SK-N-SH (cell line): ENCODE measurements at regions not wholly inside any gene's neighbourhood (a gene's known extent, or its start where the extent isn't known, plus 50 kb on each side); places are given as distances from the start of the nearest gene placed in this dataset.

ENCODE experiments used
- CTCF ChIA-PET: fragments of 300-600, 350-600 bp; formaldehyde crosslinking; extraction: SDS; loops from one replicate; lab custom pipeline; 2021; lab: Yijun Ruan, JAX
- POLR2A ChIA-PET: fragments of 350-600 bp; sonication (Branson Sonifier 250); formaldehyde crosslinking; extraction: SDS; loops from one replicate; lab custom pipeline; 2020; ENCODE audit warnings: antibody characterized with exemption, inconsistent platforms; lab: Yijun Ruan, JAX
- DNase-seq: peaks from one replicate; pipeline ENCODE4 v3.0.0; 2012
- H2AFZ ChIP-seq: fragments of 200-600 bp; sonication (generic); 2 replicates; pipeline ENCODE4 v1.8.1; 2016; ENCODE audit warnings: antibody characterized with exemption, mild to moderate bottlenecking, low read depth
- H3F3A ChIP-seq: fragments of 200-600 bp; sonication (generic); replicated peaks from 2 replicates; pipeline ENCODE3; 2016; ENCODE audit warnings: antibody characterized with exemption, mild to moderate bottlenecking; ENCODE audit not compliant: insufficient read depth
- H3K27ac ChIP-seq, 2 experiments: fragments of 200-500 bp in 1 of 2; fragments of 200-600 bp in 1 of 2; sonication (Bioruptor generic) in 1 of 2; sonication (generic), shearing (Covaris generic) in 1 of 2; 2 replicates each; pipeline versions ENCODE4 v1.5.1 to v1.6.1; 2014 to 2016; ENCODE audit warnings: low read depth in 2 of 2, inconsistent platforms in 1 of 2, low read length in 1 of 2, mild to moderate bottlenecking in 1 of 2, mixed read lengths in 1 of 2
- H3K27me3 ChIP-seq: fragments of 200-600 bp; sonication (generic), shearing (Covaris generic); 2 replicates; pipeline ENCODE4 v1.6.1; 2016; ENCODE audit warnings: mixed run types; ENCODE audit not compliant: insufficient read depth
- H3K36me3 ChIP-seq, 2 experiments: fragments of 200-500 bp in 1 of 2; fragments of 200-600 bp in 1 of 2; sonication (Bioruptor generic) in 1 of 2; sonication (generic) in 1 of 2; replicated peaks in 1 of 2; 2 replicates each; pipeline versions ENCODE3 to v1.5.1; 2014 to 2016; ENCODE audit warnings: low read length in 1 of 2, mild to moderate bottlenecking in 1 of 2; ENCODE audit not compliant: insufficient read depth in 2 of 2, control insufficient read depth in 1 of 2
- H3K4me1 ChIP-seq, 2 experiments: fragments of 200-500 bp in 1 of 2; fragments of 200-600 bp in 1 of 2; sonication (Bioruptor generic) in 1 of 2; sonication (generic), shearing (Covaris generic) in 1 of 2; 2 replicates each; pipeline versions ENCODE4 v1.5.1 to v1.6.1; 2014 to 2016; ENCODE audit warnings: low read depth in 1 of 2, low read length in 1 of 2, mixed run types in 1 of 2; ENCODE audit not compliant: insufficient read depth in 2 of 2, control insufficient read depth in 1 of 2
- H3K4me2 ChIP-seq: fragments of 200-600 bp; sonication (generic), shearing (Covaris generic); 2 replicates; pipeline ENCODE4 v1.6.1; 2017; ENCODE audit warnings: mixed run types
- H3K4me3 ChIP-seq, 2 experiments: fragments of 200-500 bp in 1 of 2; fragments of 200-600 bp in 1 of 2; sonication (Bioruptor generic) in 1 of 2; sonication (generic), shearing (Covaris generic) in 1 of 2; 2 replicates each; pipeline versions ENCODE4 v1.5.1 to v1.8.1; 2014 to 2016; ENCODE audit warnings: low read depth in 2 of 2, inconsistent platforms in 1 of 2, low read length in 1 of 2, mild to moderate bottlenecking in 1 of 2, mixed read lengths in 1 of 2, moderate library complexity in 1 of 2
- H3K79me2 ChIP-seq: fragments of 200-600 bp; sonication (generic); 2 replicates; pipeline ENCODE4 v1.8.1; 2017; ENCODE audit warnings: mild to moderate bottlenecking; ENCODE audit not compliant: insufficient read depth
- H3K9ac ChIP-seq: fragments of 200-600 bp; sonication (generic); 2 replicates; pipeline ENCODE4 v1.6.1; 2017; ENCODE audit warnings: mixed run types
- H3K9me2 ChIP-seq: fragments of 200-600 bp; sonication (generic); 2 replicates; pipeline ENCODE4 v1.6.1; 2017; ENCODE audit warnings: mixed run types
- H3K9me3 ChIP-seq: fragments of 200-600 bp; sonication (generic); 2 replicates; pipeline ENCODE4 v1.6.1; 2017; ENCODE audit warnings: mixed run types, mild to moderate bottlenecking, moderate library complexity
- H4K20me1 ChIP-seq: fragments of 200-600 bp; sonication (generic); 2 replicates; pipeline ENCODE4 v1.6.1; 2017; ENCODE audit warnings: mild to moderate bottlenecking, mixed run types; ENCODE audit not compliant: insufficient read depth
- CHD2 ChIP-seq: fragments of 150-350 bp; IDR thresholded peaks from 2 replicates; pipeline ENCODE4 v1.6.1; 2018; ENCODE audit warnings: low read length; ENCODE audit not compliant: partially characterized antibody
- CTCF ChIP-seq: fragments of 200-600 bp; sonication (generic); IDR thresholded peaks from 2 replicates; pipeline ENCODE4 v1.6.1; 2017; ENCODE audit warnings: antibody characterized with exemption, mild to moderate bottlenecking, moderate library complexity
- ELF1 ChIP-seq: IDR thresholded peaks from 2 replicates; pipeline ENCODE4 v1.4.0; 2012
- EZH2phosphoT487 ChIP-seq: fragments of 200-600 bp; sonication (generic); IDR thresholded peaks from 2 replicates; pipeline ENCODE4 v1.6.1; 2017; ENCODE audit warnings: low read depth, mixed run types, mild to moderate bottlenecking, antibody characterized with exemption, moderate library complexity, borderline replicate concordance
- GABPA ChIP-seq: IDR thresholded peaks from 2 replicates; pipeline ENCODE4 v1.4.0; 2012; ENCODE audit warnings: low read depth, mild to moderate bottlenecking
- IRF3 ChIP-seq: fragments of 150-350 bp; IDR thresholded peaks from 2 replicates; pipeline ENCODE4 v1.6.1; 2016; ENCODE audit warnings: mild to moderate bottlenecking, low read depth, low read length
- MXI1 ChIP-seq: IDR thresholded peaks from 2 replicates; pipeline ENCODE4 v1.6.1; 2012; ENCODE audit warnings: mild to moderate bottlenecking, low read depth, low read length, improper control_type of control experiment
- NFIC ChIP-seq: IDR thresholded peaks from 2 replicates; pipeline ENCODE4 v1.4.0; 2012; ENCODE audit warnings: borderline replicate concordance
- RAD21 ChIP-seq: IDR thresholded peaks from 2 replicates; pipeline ENCODE4 v1.6.1; 2012; ENCODE audit warnings: mild to moderate bottlenecking, low read length
- RCOR1 ChIP-seq: fragments of 150-350 bp; IDR thresholded peaks from 2 replicates; pipeline ENCODE4 v1.6.1; 2017; ENCODE audit warnings: antibody characterized with exemption, low read length
- REST ChIP-seq: IDR thresholded peaks from 2 replicates; pipeline ENCODE4 v1.6.1; 2012; ENCODE audit warnings: mild to moderate bottlenecking, low read depth, low read length, moderate library complexity
- RFX5 ChIP-seq: IDR thresholded peaks from 2 replicates; pipeline ENCODE4 v1.6.1; 2012; ENCODE audit warnings: mild to moderate bottlenecking, improper control_type of control experiment, low read length
- SIN3A ChIP-seq: IDR thresholded peaks from 2 replicates; pipeline ENCODE4 v1.6.1; 2012; ENCODE audit warnings: low read depth, mild to moderate bottlenecking, low read length, moderate library complexity, borderline replicate concordance
- SMC3 ChIP-seq: IDR thresholded peaks from 2 replicates; pipeline ENCODE4 v1.6.1; 2012; ENCODE audit warnings: low read depth, low read length, improper control_type of control experiment
- TEAD4 ChIP-seq: IDR thresholded peaks from 2 replicates; pipeline ENCODE4 v1.4.0; 2012; ENCODE audit warnings: mild to moderate bottlenecking, borderline replicate concordance; ENCODE audit not compliant: insufficient read depth
- USF1 ChIP-seq: IDR thresholded peaks from 2 replicates; pipeline ENCODE4 v1.4.0; 2012; ENCODE audit warnings: low read depth, borderline replicate concordance
- ZBTB33 ChIP-seq: IDR thresholded peaks from 2 replicates; pipeline ENCODE4 v1.4.0; 2012; ENCODE audit warnings: low read depth, borderline replicate concordance
- whole genome bisulfite sequencing: methylation state at CpG from one replicate; pipeline ENCODE4 v1.1.6; 2017; ENCODE audit warnings: low lambda C conversion rate; 5-methylcytosine and 5-hydroxymethylcytosine counted together

- Histone ChIP-seq H3K4me2 (peak overlapping the region; percentile 76), H3K27ac (peak overlapping the region; percentile 63 to 92; a peak in 3 of 4 replicates), H3K79me2 (no peaks in the 10 kb centered on the region; the same call in 1 of the 2 replicates), H3K27me3 (no peaks in the 10 kb centered on the region), H3K9me2 (no peaks in the 10 kb centered on the region), H4K20me1 (no peaks in the 10 kb centered on the region), H2AFZ (no peak overlapping the region), H3K36me3 (no peaks in the 10 kb centered on the region), H3K4me3 (peak overlapping the region in 1 of 2 experiments; percentile 50; a peak in 2 of 4 replicates), H3F3A (peaks cover 39% of the 10 kb centered on the region), H3K9ac (peak overlapping the region; percentile 71), H3K9me3 (no peaks in the 10 kb centered on the region), H3K4me1 (peaks cover 3 to 57% of the 10 kb centered on the region in 2 experiments; a peak in 3 of 4 replicates)
- ChIA-PET CTCF (no interaction called here), POLR2A (no interaction called here)
- 16% methylated on average over 2 of the region's 2 CpGs for WGBS
- no peak for TF ChIP-seq SMC3
- TF ChIP-seq CHD2: no peak
- no peak for TF ChIP-seq MXI1
- TF ChIP-seq USF1: no peak
- no peak for TF ChIP-seq SIN3A
- no peak for TF ChIP-seq IRF3
- TF ChIP-seq RFX5: no peak
- no peak for TF ChIP-seq NFIC
- TF ChIP-seq RCOR1: no peak
- TF ChIP-seq TEAD4: no peak
- no peak for DNase-seq
Measured at GRCh38 chr5:14036514-14036913, 92.0 kb upstream of the DNAH5 start.

GRCh38 chr5:14035859-14036503, 91.5 kb upstream of the DNAH5 start:
- Histone ChIP-seq H3K4me2 (peak overlapping the region; percentile 76), H3K9me2 (no peaks in the 10 kb centered on the region), H3K27me3 (no peaks in the 10 kb centered on the region), H3K79me2 (no peaks in the 10 kb centered on the region; the same call in 1 of the 2 replicates), H3K9me3 (no peaks in the 10 kb centered on the region), H3K36me3 (no peaks in the 10 kb centered on the region), H4K20me1 (no peaks in the 10 kb centered on the region), H3K4me1 (peaks cover 3 to 57% of the 10 kb centered on the region in 2 experiments; a peak in 3 of 4 replicates), H3K9ac (peak overlapping the region; percentile 71), H3F3A (peaks cover 39% of the 10 kb centered on the region), H3K4me3 (peak overlapping the region; percentile 26 to 50; a peak in 2 of 4 replicates), H3K27ac (peak overlapping the region; percentile 63 to 92; a peak in 3 of 4 replicates), H2AFZ (peak overlapping the region; percentile 23; the same call in 1 of the 2 replicates)
- ChIA-PET CTCF (interaction anchor here (1.2 kb wide), 1 partner anchor 328 kb away, joined by 3 read pairs; no protein-coding TSS in a partner anchor), POLR2A (no interaction called here)
- WGBS: 5% methylated on average over 10 of the region's 10 CpGs
- DNase-seq: no peak
- TF ChIP-seq GABPA (peak; percentile 29; the same call in 1 of the 2 replicates), RAD21 (no peak), ZBTB33 (peak; percentile 80; the same call in 1 of the 2 replicates), CTCF (no peak), REST (0 out of 2 replicates have a peak, but pooled peaks have one; percentile 18), SMC3 (no peak), ELF1 (peak; percentile 48; the same call in 1 of the 2 replicates), EZH2phosphoT487 (no peak)
